Sigmoid colon (tissue), 4 donors: ENCODE measurements at regions not wholly inside any gene's neighbourhood (a gene's known extent, or its start where the extent isn't known, plus 50 kb on each side); places are given as distances from the start of the nearest gene placed in this dataset.
"Not testable (repeated sequence)": the region's sequence is repeated elsewhere in the genome, so short reads cannot be mapped to it uniquely, and the experiment has no call there.

Experiments
- CTCF ChIP-seq, 4 experiments: fragments of 450-650 bp in 3 of 4; fragments of 200-600 bp in 1 of 4; IDR thresholded peaks; one replicate each; pipeline ENCODE4 v1.5.1; 2016 to 2019; ENCODE audit warnings: antibody characterized with exemption in 4 of 4, mild to moderate bottlenecking in 3 of 4, moderate library complexity in 2 of 4
- EP300 ChIP-seq, 4 donors: sonication (generic); formaldehyde crosslinking; IDR thresholded peaks; one replicate each; pipeline ENCODE4 v1.6.1; 2017; ENCODE audit warnings: antibody characterized with exemption in 4 of 4
- POLR2A ChIP-seq, 2 donors: fragments of 450-650 bp; IDR thresholded peaks; one replicate each; pipeline ENCODE4 v1.6.1; 2016; ENCODE audit warnings: antibody characterized with exemption in 2 of 2, mild to moderate bottlenecking in 2 of 2, moderate library complexity in 2 of 2
- POLR2AphosphoS5 ChIP-seq, 4 donors: sonication (generic); formaldehyde crosslinking; IDR thresholded peaks; one replicate each; pipeline ENCODE4 v1.6.1; 2017; ENCODE audit warnings: antibody characterized with exemption in 4 of 4

GRCh38 chr17:51482248-51482647, 221.9 kb downstream of the UTP18 start:
- TF ChIP-seq CTCF, EP300, POLR2AphosphoS5, POLR2A (IDR thresholded peaks at IDR 0.05): not testable (repeated sequence)
